Left cardiac atrium (tissue), 4 donors: ENCODE measurements at regions not wholly inside any gene's neighbourhood (a gene's known extent, or its start where the extent isn't known, plus 50 kb on each side); places are given as distances from the start of the nearest gene placed in this dataset.
"Not testable (repeated sequence)": the region's sequence is repeated elsewhere in the genome, so short reads cannot be mapped to it uniquely, and the experiment has no call there.

Source experiments
- ATAC-seq, 2 donors: fragments of 200-7000 bp; cut with Tn5 transposase; one replicate each; pipeline ENCODE4 v1.9.1; 2020; ENCODE audit warnings: mild to moderate bottlenecking in 2 of 2, moderate library complexity in 2 of 2
- DNase-seq: peaks from one replicate; pipeline ENCODE4 v3.0.0-alpha.2; 2020
- intact Hi-C, 2 donors: fragments of 100-400 bp; cut with DNase I; formaldehyde crosslinking; loops; one replicate each; pipeline versions ENCODE4 v1.14.1 to v1.15.1; 2022 to 2023
- donor health status: DM: no; HTN: yes; CAD: no.
- donor health status: DM: no; HTN: yes; CAD: no; lungs with severe emphysema.
- donor health status: DM: yes; HTN: yes; CAD: no.
- donor health status: Dilated cardiomyopathy.

- no peak for ATAC-seq
- no peak for DNase-seq
- intact Hi-C loops = no loop called here
Observed at GRCh38 chr12:93203361-93203760, 174.4 kb upstream of the NUDT4 start.

GRCh38 chr12:93204896-93205295, 172.8 kb upstream of the NUDT4 start:
- no peak for ATAC-seq
- intact Hi-C loops = no loop called here
- DNase-seq = no peak

- intact Hi-C loops = no loop called here
- ATAC-seq (peak; percentile 71 to 82), DNase-seq (no peak)
Observed at GRCh38 chr12:93205361-93205760, 172.4 kb upstream of the NUDT4 start.

- no peak for DNase-seq
- no peak for ATAC-seq
- intact Hi-C loops = no loop called here
Observed at GRCh38 chr12:93208011-93208410, 169.7 kb upstream of the NUDT4 start.

- DNase-seq = no peak
- ATAC-seq = no peak
- intact Hi-C loops = no loop called here
Observed at GRCh38 chr12:93214523-93215289, 163.0 kb upstream of the NUDT4 start.

- intact Hi-C loops = no loop called here
- ATAC-seq (no peak), DNase-seq (no peak)
Observed at GRCh38 chr12:93215290-93215678, 162.4 kb upstream of the NUDT4 start.

GRCh38 chr12:93219947-93220346, 157.8 kb upstream of the NUDT4 start:
- no peak for DNase-seq
- intact Hi-C loops = no loop called here
- peak; percentile 96 for ATAC-seq

- DNase-seq (no peak), ATAC-seq (no peak)
- intact Hi-C loops = no loop called here
Observed at GRCh38 chr12:93221841-93222240, 155.9 kb upstream of the NUDT4 start.

GRCh38 chr12:93223440-93224426, 154.0 kb upstream of the NUDT4 start:
- intact Hi-C loops = no loop called here
- ATAC-seq = no peak

GRCh38 chr12:93225094-93225493, 152.6 kb upstream of the NUDT4 start:
- intact Hi-C loops = no loop called here
- DNase-seq = no peak
- ATAC-seq = no peak

More at GRCh38 chr12:93223440-93224426, 154.0 kb upstream of the NUDT4 start:
- no peak for DNase-seq

GRCh38 chr12:93226361-93226760, 151.4 kb upstream of the NUDT4 start:
- intact Hi-C loops = no loop called here
- DNase-seq (no peak), ATAC-seq (no peak)

- no peak for ATAC-seq
- intact Hi-C loops = no loop called here
- DNase-seq = no peak
Observed at GRCh38 chr12:93229494-93230325, 148.0 kb upstream of the NUDT4 start.

- no peak for ATAC-seq
- DNase-seq = no peak
- intact Hi-C loops = no loop called here
Observed at GRCh38 chr12:93230326-93230720, 147.4 kb upstream of the NUDT4 start.

- DNase-seq (no peak), ATAC-seq (no peak)
- intact Hi-C loops = no loop called here
Observed at GRCh38 chr12:93231938-93232337, 145.8 kb upstream of the NUDT4 start.

- intact Hi-C loops = no loop called here
- ATAC-seq (no peak), DNase-seq (peak; percentile 44)
Observed at GRCh38 chr12:93234641-93235040, 143.1 kb upstream of the NUDT4 start.

GRCh38 chr12:93235881-93236280, 141.8 kb upstream of the NUDT4 start:
- no peak for ATAC-seq
- intact Hi-C loops = no loop called here

GRCh38 chr12:93237235-93237915, 140.3 kb upstream of the NUDT4 start:
- intact Hi-C loops = no loop called here

More at GRCh38 chr12:93235881-93236280, 141.8 kb upstream of the NUDT4 start:
- DNase-seq = no peak

GRCh38 chr12:93238512-93239262, 139.0 kb upstream of the NUDT4 start:
- intact Hi-C loops, DNase-seq, ATAC-seq: not testable (repeated sequence)

More at GRCh38 chr12:93237235-93237915, 140.3 kb upstream of the NUDT4 start:
- ATAC-seq = peak; percentile 16 to 90
- DNase-seq = no peak
